ENCODE measurements at regions not wholly inside any gene's neighbourhood (a gene's known extent, or its start where the extent isn't known, plus 50 kb on each side); places are given as distances from the start of the nearest gene placed in this dataset.

- no peak for TF ChIP-seq EMX1 (CRISPR knock-in tag; IDR thresholded peaks at IDR 0.05)
- TF ChIP-seq, protein P1, sequence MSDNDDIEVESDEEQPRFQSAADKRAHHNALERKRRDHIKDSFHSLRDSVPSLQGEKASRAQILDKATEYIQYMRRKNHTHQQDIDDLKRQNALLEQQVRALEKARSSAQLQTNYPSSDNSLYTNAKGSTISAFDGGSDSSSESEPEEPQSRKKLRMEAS (CRISPR knock-in tag; IDR thresholded peaks at IDR 0.05), result no peak
- TF ChIP-seq, protein P2, sequence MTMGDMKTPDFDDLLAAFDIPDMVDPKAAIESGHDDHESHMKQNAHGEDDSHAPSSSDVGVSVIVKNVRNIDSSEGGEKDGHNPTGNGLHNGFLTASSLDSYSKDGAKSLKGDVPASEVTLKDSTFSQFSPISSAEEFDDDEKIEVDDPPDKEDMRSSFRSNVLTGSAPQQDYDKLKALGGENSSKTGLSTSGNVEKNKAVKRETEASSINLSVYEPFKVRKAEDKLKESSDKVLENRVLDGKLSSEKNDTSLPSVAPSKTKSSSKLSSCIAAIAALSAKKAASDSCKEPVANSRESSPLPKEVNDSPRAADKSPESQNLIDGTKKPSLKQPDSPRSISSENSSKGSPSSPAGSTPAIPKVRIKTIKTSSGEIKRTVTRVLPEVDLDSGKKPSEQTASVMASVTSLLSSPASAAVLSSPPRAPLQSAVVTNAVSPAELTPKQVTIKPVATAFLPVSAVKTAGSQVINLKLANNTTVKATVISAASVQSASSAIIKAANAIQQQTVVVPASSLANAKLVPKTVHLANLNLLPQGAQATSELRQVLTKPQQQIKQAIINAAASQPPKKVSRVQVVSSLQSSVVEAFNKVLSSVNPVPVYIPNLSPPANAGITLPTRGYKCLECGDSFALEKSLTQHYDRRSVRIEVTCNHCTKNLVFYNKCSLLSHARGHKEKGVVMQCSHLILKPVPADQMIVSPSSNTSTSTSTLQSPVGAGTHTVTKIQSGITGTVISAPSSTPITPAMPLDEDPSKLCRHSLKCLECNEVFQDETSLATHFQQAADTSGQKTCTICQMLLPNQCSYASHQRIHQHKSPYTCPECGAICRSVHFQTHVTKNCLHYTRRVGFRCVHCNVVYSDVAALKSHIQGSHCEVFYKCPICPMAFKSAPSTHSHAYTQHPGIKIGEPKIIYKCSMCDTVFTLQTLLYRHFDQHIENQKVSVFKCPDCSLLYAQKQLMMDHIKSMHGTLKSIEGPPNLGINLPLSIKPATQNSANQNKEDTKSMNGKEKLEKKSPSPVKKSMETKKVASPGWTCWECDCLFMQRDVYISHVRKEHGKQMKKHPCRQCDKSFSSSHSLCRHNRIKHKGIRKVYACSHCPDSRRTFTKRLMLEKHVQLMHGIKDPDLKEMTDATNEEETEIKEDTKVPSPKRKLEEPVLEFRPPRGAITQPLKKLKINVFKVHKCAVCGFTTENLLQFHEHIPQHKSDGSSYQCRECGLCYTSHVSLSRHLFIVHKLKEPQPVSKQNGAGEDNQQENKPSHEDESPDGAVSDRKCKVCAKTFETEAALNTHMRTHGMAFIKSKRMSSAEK (CRISPR knock-in tag; IDR thresholded peaks at IDR 0.05; ENCODE audit: borderline replicate concordance), result no peak
- TF ChIP-seq, protein P3, sequence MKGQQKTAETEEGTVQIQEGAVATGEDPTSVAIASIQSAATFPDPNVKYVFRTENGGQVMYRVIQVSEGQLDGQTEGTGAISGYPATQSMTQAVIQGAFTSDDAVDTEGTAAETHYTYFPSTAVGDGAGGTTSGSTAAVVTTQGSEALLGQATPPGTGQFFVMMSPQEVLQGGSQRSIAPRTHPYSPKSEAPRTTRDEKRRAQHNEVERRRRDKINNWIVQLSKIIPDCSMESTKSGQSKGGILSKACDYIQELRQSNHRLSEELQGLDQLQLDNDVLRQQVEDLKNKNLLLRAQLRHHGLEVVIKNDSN (CRISPR knock-in tag; IDR thresholded peaks at IDR 0.05), result no peak
- TF ChIP-seq SP1 (CRISPR knock-in tag; conservative IDR thresholded peaks at IDR 0.05), result no peak
Measured at GRCh38 chr1:238027366-238027765, 136.6 kb upstream of the ZP4 start (continued).

DNA sequence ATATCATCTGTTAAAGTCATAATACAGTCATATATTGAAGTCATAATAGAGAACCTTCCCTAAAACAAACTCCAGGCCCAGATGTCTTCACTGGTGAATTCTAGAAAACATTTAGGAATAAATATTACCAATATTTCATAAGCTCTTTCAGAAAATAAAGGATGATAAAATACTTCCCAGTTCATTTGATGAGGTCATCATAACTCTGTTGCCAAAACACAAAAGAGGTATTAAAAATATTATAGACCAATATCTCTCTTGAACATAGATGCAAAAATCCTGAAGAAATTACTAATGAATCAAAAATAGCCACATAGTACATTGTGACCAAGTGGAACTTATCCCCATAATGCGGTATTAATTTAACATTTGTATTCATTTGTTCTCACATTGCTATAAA is 132.4 kb upstream of the ZP4 start:
- H3K9me3 Mint-ChIP-seq, result peaks cover 15% of the 10 kb centered on the region
- DNase-seq (ENCODE audit: low spot score) (no peak), ATAC-seq (no peak)
- H3K27ac Mint-ChIP-seq, result no peak overlapping the region
- ChIA-PET CTCF (no interaction called here), POLR2A (no interaction called here)
- H3K4me1 Mint-ChIP-seq, result peaks cover 19% of the 10 kb centered on the region
- no peaks in the 10 kb centered on the region for H3K27me3 Mint-ChIP-seq (ENCODE audit: low read depth)
- peaks cover 12% of the 10 kb centered on the region for H3K36me3 Mint-ChIP-seq
- no peak overlapping the region for H3K4me3 Mint-ChIP-seq
- no peak for TF ChIP-seq NFATC4 (CRISPR knock-in tag; IDR thresholded peaks at IDR 0.05)
- TF ChIP-seq, protein P4, sequence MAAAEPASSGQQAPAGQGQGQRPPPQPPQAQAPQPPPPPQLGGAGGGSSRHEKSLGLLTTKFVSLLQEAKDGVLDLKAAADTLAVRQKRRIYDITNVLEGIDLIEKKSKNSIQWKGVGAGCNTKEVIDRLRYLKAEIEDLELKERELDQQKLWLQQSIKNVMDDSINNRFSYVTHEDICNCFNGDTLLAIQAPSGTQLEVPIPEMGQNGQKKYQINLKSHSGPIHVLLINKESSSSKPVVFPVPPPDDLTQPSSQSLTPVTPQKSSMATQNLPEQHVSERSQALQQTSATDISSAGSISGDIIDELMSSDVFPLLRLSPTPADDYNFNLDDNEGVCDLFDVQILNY (CRISPR knock-in tag; IDR thresholded peaks at IDR 0.05), result no peak
- TF ChIP-seq KAT7 (CRISPR knock-in tag; IDR thresholded peaks at IDR 0.05; ENCODE audit: borderline replicate concordance), result no peak
- TF ChIP-seq ZNF425 (CRISPR knock-in tag; conservative IDR thresholded peaks at IDR 0.05), result no peak
- TF ChIP-seq CTCF (IDR thresholded peaks at IDR 0.05), result no peak
- no peak for TF ChIP-seq ETV6 (CRISPR knock-in tag; IDR thresholded peaks at IDR 0.05)
- TF ChIP-seq, protein P5, sequence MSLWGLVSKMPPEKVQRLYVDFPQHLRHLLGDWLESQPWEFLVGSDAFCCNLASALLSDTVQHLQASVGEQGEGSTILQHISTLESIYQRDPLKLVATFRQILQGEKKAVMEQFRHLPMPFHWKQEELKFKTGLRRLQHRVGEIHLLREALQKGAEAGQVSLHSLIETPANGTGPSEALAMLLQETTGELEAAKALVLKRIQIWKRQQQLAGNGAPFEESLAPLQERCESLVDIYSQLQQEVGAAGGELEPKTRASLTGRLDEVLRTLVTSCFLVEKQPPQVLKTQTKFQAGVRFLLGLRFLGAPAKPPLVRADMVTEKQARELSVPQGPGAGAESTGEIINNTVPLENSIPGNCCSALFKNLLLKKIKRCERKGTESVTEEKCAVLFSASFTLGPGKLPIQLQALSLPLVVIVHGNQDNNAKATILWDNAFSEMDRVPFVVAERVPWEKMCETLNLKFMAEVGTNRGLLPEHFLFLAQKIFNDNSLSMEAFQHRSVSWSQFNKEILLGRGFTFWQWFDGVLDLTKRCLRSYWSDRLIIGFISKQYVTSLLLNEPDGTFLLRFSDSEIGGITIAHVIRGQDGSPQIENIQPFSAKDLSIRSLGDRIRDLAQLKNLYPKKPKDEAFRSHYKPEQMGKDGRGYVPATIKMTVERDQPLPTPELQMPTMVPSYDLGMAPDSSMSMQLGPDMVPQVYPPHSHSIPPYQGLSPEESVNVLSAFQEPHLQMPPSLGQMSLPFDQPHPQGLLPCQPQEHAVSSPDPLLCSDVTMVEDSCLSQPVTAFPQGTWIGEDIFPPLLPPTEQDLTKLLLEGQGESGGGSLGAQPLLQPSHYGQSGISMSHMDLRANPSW (CRISPR knock-in tag; conservative IDR thresholded peaks at IDR 0.05; ENCODE audit: low read depth), result no peak
- TF ChIP-seq, protein P6, sequence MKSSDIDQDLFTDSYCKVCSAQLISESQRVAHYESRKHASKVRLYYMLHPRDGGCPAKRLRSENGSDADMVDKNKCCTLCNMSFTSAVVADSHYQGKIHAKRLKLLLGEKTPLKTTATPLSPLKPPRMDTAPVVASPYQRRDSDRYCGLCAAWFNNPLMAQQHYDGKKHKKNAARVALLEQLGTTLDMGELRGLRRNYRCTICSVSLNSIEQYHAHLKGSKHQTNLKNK (CRISPR knock-in tag; IDR thresholded peaks at IDR 0.05), result no peak
- TF ChIP-seq IRF1 (CRISPR knock-in tag; IDR thresholded peaks at IDR 0.05), result no peak
- TF ChIP-seq ZNF232 (CRISPR knock-in tag; IDR thresholded peaks at IDR 0.05), result no peak
- TF ChIP-seq, protein P7, sequence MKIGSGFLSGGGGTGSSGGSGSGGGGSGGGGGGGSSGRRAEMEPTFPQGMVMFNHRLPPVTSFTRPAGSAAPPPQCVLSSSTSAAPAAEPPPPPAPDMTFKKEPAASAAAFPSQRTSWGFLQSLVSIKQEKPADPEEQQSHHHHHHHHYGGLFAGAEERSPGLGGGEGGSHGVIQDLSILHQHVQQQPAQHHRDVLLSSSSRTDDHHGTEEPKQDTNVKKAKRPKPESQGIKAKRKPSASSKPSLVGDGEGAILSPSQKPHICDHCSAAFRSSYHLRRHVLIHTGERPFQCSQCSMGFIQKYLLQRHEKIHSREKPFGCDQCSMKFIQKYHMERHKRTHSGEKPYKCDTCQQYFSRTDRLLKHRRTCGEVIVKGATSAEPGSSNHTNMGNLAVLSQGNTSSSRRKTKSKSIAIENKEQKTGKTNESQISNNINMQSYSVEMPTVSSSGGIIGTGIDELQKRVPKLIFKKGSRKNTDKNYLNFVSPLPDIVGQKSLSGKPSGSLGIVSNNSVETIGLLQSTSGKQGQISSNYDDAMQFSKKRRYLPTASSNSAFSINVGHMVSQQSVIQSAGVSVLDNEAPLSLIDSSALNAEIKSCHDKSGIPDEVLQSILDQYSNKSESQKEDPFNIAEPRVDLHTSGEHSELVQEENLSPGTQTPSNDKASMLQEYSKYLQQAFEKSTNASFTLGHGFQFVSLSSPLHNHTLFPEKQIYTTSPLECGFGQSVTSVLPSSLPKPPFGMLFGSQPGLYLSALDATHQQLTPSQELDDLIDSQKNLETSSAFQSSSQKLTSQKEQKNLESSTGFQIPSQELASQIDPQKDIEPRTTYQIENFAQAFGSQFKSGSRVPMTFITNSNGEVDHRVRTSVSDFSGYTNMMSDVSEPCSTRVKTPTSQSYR (CRISPR knock-in tag; IDR thresholded peaks at IDR 0.05), result no peak
- TF ChIP-seq JAZF1 (CRISPR knock-in tag; IDR thresholded peaks at IDR 0.05), result no peak
- TF ChIP-seq USF2 (CRISPR knock-in tag; IDR thresholded peaks at IDR 0.05), result no peak
